CD4-positive, alpha-beta memory T cell (primary cell): ENCODE measurements at regions not wholly inside any gene's neighbourhood (a gene's known extent, or its start where the extent isn't known, plus 50 kb on each side); places are given as distances from the start of the nearest gene placed in this dataset.

Source experiments
- CTCF ChIA-PET: fragments of 350-600 bp; sonication (Branson Sonifier 250); formaldehyde crosslinking; loops from one replicate; lab custom pipeline; 2021; ENCODE audit warnings: inconsistent platforms; ENCODE audit not compliant: partially characterized antibody; lab: Charles Lee
- POLR2A ChIA-PET: fragments of 350-600 bp; sonication (Branson Sonifier 250); formaldehyde crosslinking; loops from one replicate; lab custom pipeline; 2021; ENCODE audit not compliant: partially characterized antibody; lab: Charles Lee
- DNase-seq, 5 donors: peaks; one replicate each; pipeline versions ENCODE4 v3.0.0 to v3.0.0-alpha.2; 2020 to 2022; ENCODE audit warnings: mixed read lengths in 1 of 5
- H3K27ac ChIP-seq: one replicate; pipeline ENCODE4 v1.7.0; 2013; ENCODE audit warnings: low read depth, low read length
- H3K27me3 ChIP-seq: 2 replicates; pipeline ENCODE4 v1.7.0; 2013; ENCODE audit warnings: mild to moderate bottlenecking, low read length, moderate library complexity; ENCODE audit not compliant: insufficient read depth
- H3K36me3 ChIP-seq: 2 replicates; pipeline ENCODE4 v1.7.0; 2013; ENCODE audit warnings: mild to moderate bottlenecking, low read length, moderate library complexity; ENCODE audit not compliant: insufficient read depth
- H3K4me1 ChIP-seq: 2 replicates; pipeline ENCODE4 v1.7.0; 2013; ENCODE audit warnings: mild to moderate bottlenecking, low read length, moderate library complexity; ENCODE audit not compliant: insufficient read depth
- H3K4me3 ChIP-seq, 2 donors: one replicate each; pipeline ENCODE4 v1.7.0; 2013; ENCODE audit warnings: low read length in 2 of 2, mild to moderate bottlenecking in 1 of 2
- H3K9me3 ChIP-seq, 2 donors: one replicate each; pipeline ENCODE4 v1.7.0; 2013; ENCODE audit warnings: low read length in 2 of 2, control low read depth in 1 of 2; ENCODE audit not compliant: control insufficient read depth in 1 of 2
- H3K27ac Mint-ChIP-seq, 7 donors: one replicate each; pipeline ENCODE4 v1.8.0; 2020 to 2021; ENCODE audit warnings: mixed read lengths in 7 of 7, mild to moderate bottlenecking in 6 of 7, inconsistent platforms in 3 of 7, moderate library complexity in 3 of 7
- H3K27me3 Mint-ChIP-seq, 2 donors: one replicate each; pipeline ENCODE4 v1.8.0; 2020 to 2021; ENCODE audit warnings: mixed read lengths in 2 of 2
- H3K36me3 Mint-ChIP-seq, 2 donors: one replicate each; pipeline ENCODE4 v1.8.0; 2020 to 2021; ENCODE audit warnings: mixed read lengths in 2 of 2, inconsistent platforms in 1 of 2, mild to moderate bottlenecking in 1 of 2
- H3K4me1 Mint-ChIP-seq, 4 donors: one replicate each; pipeline ENCODE4 v1.8.0; 2020 to 2021; ENCODE audit warnings: mixed read lengths in 4 of 4, mild to moderate bottlenecking in 1 of 4
- H3K4me3 Mint-ChIP-seq, 8 donors: one replicate each; pipeline ENCODE4 v1.8.0; 2020 to 2021; ENCODE audit warnings: mixed read lengths in 8 of 8, mild to moderate bottlenecking in 7 of 8, moderate library complexity in 6 of 8, inconsistent platforms in 3 of 8
- H3K9me3 Mint-ChIP-seq, 8 donors: one replicate each; pipeline ENCODE4 v1.8.0; 2020 to 2021; ENCODE audit warnings: mixed read lengths in 8 of 8, mild to moderate bottlenecking in 5 of 8, inconsistent platforms in 3 of 8, moderate library complexity in 1 of 8
- intact Hi-C: fragments of 100-400 bp; cut with micrococcal nuclease; formaldehyde crosslinking; loops from one replicate; pipeline ENCODE4 v1.15.1; 2023

DNA sequence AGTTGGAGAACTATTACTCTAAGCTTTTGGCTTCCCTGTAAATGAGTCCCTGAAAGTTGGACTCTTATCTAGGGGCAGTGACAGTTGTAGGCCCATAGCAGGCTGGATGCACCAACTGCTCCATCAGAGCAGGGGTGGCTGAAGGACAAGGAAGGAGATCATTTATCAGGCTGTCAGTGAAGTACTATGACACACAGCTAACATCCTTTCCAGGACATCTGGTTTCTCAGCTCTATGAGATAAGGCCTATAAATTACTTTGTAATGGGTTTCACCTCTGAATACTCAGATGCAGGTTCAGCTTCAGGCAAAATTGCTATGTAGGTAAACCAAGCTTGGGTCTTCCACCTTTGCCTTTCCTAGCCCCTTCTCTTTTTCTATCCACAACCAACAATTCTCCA is 468.5 kb downstream of the KIF16B start:
- Histone ChIP-seq H3K4me3 (no peak overlapping the region), H3K27ac (no peak overlapping the region), H3K36me3 (no peaks in the 10 kb centered on the region), H3K4me1 (no peaks in the 10 kb centered on the region), H3K27me3 (no peaks in the 10 kb centered on the region), H3K9me3 (no peaks in the 10 kb centered on the region)
- no peak overlapping the region for H3K27ac Mint-ChIP-seq
- CTCF ChIA-PET = no interaction called here
- H3K36me3 Mint-ChIP-seq = no peaks in the 10 kb centered on the region
- POLR2A ChIA-PET = no interaction called here
- H3K4me3 Mint-ChIP-seq = no peak overlapping the region
- H3K9me3 Mint-ChIP-seq = peaks cover 0 to 17% (median 5%) of the 10 kb centered on the region in 8 donors
- DNase-seq = no peak
- intact Hi-C loops = no loop called here
- no peaks in the 10 kb centered on the region for H3K4me1 Mint-ChIP-seq
- no peaks in the 10 kb centered on the region for H3K27me3 Mint-ChIP-seq
